ENCODE measurements at regions not wholly inside any gene's neighbourhood (a gene's known extent, or its start where the extent isn't known, plus 50 kb on each side); places are given as distances from the start of the nearest gene placed in this dataset.

DNA sequence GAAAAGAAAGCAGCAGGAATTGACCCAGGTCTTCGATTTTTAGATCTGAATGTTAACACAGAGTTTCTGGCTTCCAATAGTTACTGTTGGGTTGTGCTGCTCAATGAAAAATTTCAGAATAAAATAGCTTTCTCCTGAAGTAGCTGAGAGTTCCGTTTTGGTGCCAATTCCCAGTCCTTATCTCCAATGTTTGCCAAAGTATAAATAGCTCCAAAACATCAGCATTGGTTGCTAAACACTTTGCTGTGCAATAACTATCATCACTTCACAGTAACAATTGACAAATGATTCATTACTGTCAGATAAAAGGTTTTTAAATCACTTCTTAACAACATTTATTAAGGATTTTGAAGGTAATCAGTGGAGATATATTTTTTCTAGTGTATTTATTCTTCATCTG lies 446.0 kb downstream of the PCDH20 start:
- no peak for DNase-seq (ENCODE audit: extremely low read depth, insufficient read length)
- no peak overlapping the region for H3K4me3 ChIP-seq (replicated peaks; ENCODE audit: low read depth, low read length)
- TF ChIP-seq, protein P1, sequence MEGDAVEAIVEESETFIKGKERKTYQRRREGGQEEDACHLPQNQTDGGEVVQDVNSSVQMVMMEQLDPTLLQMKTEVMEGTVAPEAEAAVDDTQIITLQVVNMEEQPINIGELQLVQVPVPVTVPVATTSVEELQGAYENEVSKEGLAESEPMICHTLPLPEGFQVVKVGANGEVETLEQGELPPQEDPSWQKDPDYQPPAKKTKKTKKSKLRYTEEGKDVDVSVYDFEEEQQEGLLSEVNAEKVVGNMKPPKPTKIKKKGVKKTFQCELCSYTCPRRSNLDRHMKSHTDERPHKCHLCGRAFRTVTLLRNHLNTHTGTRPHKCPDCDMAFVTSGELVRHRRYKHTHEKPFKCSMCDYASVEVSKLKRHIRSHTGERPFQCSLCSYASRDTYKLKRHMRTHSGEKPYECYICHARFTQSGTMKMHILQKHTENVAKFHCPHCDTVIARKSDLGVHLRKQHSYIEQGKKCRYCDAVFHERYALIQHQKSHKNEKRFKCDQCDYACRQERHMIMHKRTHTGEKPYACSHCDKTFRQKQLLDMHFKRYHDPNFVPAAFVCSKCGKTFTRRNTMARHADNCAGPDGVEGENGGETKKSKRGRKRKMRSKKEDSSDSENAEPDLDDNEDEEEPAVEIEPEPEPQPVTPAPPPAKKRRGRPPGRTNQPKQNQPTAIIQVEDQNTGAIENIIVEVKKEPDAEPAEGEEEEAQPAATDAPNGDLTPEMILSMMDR (IDR thresholded peaks at IDR 0.05; ENCODE audit: insufficient read depth, low read length, poor library complexity, severe bottlenecking), result no peak

GRCh38 chr13:60959427-60959826 lies 456.2 kb downstream of the PCDH20 start:
- TF ChIP-seq, protein P1 (IDR thresholded peaks at IDR 0.05; ENCODE audit: insufficient read depth, low read length, poor library complexity, severe bottlenecking), result no peak
- no peak overlapping the region for H3K4me3 ChIP-seq (replicated peaks; ENCODE audit: low read depth, low read length)
- no peak for DNase-seq (ENCODE audit: extremely low read depth, insufficient read length)
- H3K36me3 ChIP-seq (ENCODE audit: control insufficient read depth, insufficient read depth, low read length), result no peaks in the 10 kb centered on the region
- H3K27me3 ChIP-seq (replicated peaks; ENCODE audit: control insufficient read depth, insufficient read depth, low read length), result no peaks in the 10 kb centered on the region

More for the DNA sequence above, 446.0 kb downstream of the PCDH20 start:
- H3K27me3 ChIP-seq (replicated peaks; ENCODE audit: control insufficient read depth, insufficient read depth, low read length), result no peaks in the 10 kb centered on the region
- H3K36me3 ChIP-seq (ENCODE audit: control insufficient read depth, insufficient read depth, low read length), result no peaks in the 10 kb centered on the region

DNA sequence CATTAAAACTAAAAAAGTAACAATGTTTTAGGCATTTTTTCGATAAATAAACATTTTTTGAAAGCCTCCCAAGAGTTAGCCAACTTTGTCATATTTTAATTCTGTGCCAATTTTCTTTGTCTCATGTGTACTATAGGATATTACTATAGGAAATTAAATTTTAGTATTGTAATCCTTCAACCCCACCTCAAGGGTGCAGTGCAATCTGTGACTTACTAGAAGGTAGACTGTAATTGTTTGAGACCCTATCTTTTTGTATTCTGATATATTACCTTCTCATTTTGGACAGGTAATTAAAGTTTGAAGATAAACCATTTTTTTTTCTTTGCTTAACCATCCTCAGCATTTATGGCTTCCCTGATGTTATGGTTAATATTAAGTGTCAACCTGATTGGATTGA lies 457.8 kb downstream of the PCDH20 start:
- H3K36me3 ChIP-seq (ENCODE audit: control insufficient read depth, insufficient read depth, low read length), result no peaks in the 10 kb centered on the region
- no peaks in the 10 kb centered on the region for H3K27me3 ChIP-seq (replicated peaks; ENCODE audit: control insufficient read depth, insufficient read depth, low read length)
- no peak overlapping the region for H3K4me3 ChIP-seq (replicated peaks; ENCODE audit: low read depth, low read length)
- TF ChIP-seq, protein P1 (IDR thresholded peaks at IDR 0.05; ENCODE audit: insufficient read depth, low read length, poor library complexity, severe bottlenecking), result no peak
- no peak for DNase-seq (ENCODE audit: extremely low read depth, insufficient read length)

DNA sequence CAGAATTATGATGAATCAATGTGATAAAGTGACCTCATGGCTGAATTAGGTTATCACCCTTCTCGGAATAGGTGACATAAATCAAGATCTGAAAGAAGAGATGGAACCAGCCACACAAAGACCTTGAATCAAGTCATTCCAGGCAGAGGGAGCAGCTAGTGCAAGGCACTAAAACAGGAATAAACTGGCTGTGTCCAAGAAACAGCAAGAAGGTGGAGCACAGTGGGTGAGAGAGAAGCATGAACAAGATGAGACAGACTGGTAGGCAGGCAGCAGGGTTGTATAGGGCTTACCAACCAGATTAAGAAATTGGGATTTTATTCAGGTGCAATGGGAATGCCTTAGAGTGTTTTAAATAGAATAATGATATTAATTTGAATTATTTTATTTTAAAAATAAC lies 470.3 kb downstream of the PCDH20 start:
- no peaks in the 10 kb centered on the region for H3K36me3 ChIP-seq (ENCODE audit: control insufficient read depth, insufficient read depth, low read length)
- H3K4me3 ChIP-seq (replicated peaks; ENCODE audit: low read depth, low read length), result no peak overlapping the region
- no peak for DNase-seq (ENCODE audit: extremely low read depth, insufficient read length)
- no peaks in the 10 kb centered on the region for H3K27me3 ChIP-seq (replicated peaks; ENCODE audit: control insufficient read depth, insufficient read depth, low read length)
- TF ChIP-seq, protein P1 (IDR thresholded peaks at IDR 0.05; ENCODE audit: insufficient read depth, low read length, poor library complexity, severe bottlenecking), result no peak

GRCh38 chr13:60944863-60945262 lies 470.8 kb downstream of the PCDH20 start:
- H3K27me3 ChIP-seq (replicated peaks; ENCODE audit: control insufficient read depth, insufficient read depth, low read length), result no peaks in the 10 kb centered on the region
- TF ChIP-seq, protein P1 (IDR thresholded peaks at IDR 0.05; ENCODE audit: insufficient read depth, low read length, poor library complexity, severe bottlenecking), result no peak
- no peaks in the 10 kb centered on the region for H3K36me3 ChIP-seq (ENCODE audit: control insufficient read depth, insufficient read depth, low read length)
- no peak for DNase-seq (ENCODE audit: extremely low read depth, insufficient read length)
- no peak overlapping the region for H3K4me3 ChIP-seq (replicated peaks; ENCODE audit: low read depth, low read length)

GRCh38 chr13:60944016-60944415 lies 471.6 kb downstream of the PCDH20 start:
- H3K27me3 ChIP-seq (replicated peaks; ENCODE audit: control insufficient read depth, insufficient read depth, low read length), result no peaks in the 10 kb centered on the region
- DNase-seq (ENCODE audit: extremely low read depth, insufficient read length), result no peak
- no peak overlapping the region for H3K4me3 ChIP-seq (replicated peaks; ENCODE audit: low read depth, low read length)
- TF ChIP-seq, protein P1 (IDR thresholded peaks at IDR 0.05; ENCODE audit: insufficient read depth, low read length, poor library complexity, severe bottlenecking), result no peak
- H3K36me3 ChIP-seq (ENCODE audit: control insufficient read depth, insufficient read depth, low read length), result no peaks in the 10 kb centered on the region
